CD4-positive, alpha-beta T cell treated with Interleukin-17A for 4 hours (primary cell): ENCODE measurements at regions not wholly inside any gene's neighbourhood (a gene's known extent, or its start where the extent isn't known, plus 50 kb on each side); places are given as distances from the start of the nearest gene placed in this dataset.

Source experiments
- DNase-seq: peaks from one replicate; pipeline ENCODE4 v3.0.0-alpha.2; 2020; ENCODE audit warnings: mixed read lengths

GRCh38 chr13:71935166-71935840 is 68.3 kb upstream of the DACH1 start:
- no peak for DNase-seq

- DNase-seq, result no peak
Measured at GRCh38 chr13:71924931-71925330, 57.9 kb upstream of the DACH1 start.

GRCh38 chr13:71922194-71922593 is 55.2 kb upstream of the DACH1 start:
- DNase-seq, result no peak
